ENCODE measurements at regions not wholly inside any gene's neighbourhood (a gene's known extent, or its start where the extent isn't known, plus 50 kb on each side); places are given as distances from the start of the nearest gene placed in this dataset.

DNA sequence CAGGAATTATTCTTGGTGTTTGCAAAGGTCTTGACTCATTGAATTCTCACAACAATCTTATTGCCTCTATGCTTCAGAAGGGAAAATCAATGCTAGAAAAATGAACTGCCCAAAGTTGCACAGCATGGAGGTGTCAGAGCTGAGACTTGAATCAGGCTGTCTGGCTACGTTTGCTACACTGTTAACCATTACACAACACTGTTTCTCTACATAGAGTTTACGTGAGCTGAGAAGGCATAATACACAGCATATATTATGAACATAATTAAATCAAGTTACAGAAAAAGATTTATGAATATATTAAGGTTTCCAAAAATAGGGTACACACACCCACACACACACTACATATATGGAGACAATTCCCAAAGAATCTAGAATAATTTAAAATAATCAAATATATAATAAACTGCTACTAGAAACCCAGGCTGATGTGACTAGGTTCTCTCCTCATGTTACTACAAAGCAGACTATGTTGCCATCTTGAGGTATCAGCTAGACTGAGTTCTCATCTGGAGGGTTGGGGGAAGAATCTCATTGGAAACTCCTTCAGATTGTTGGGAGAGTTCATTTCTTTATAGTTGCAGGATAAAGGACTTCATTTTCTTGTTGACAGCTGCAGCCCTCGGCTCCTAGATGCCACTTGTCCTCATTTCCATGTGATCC, 1270.5 kb downstream of the ARAP2 start:
- TF ChIP-seq EP300 (IDR thresholded peaks at IDR 0.05) (no peak), CTCF (IDR thresholded peaks at IDR 0.05) (no peak)
